Upper lobe of right lung (tissue), 1 donor: ENCODE measurements at regions not wholly inside any gene's neighbourhood (a gene's known extent, or its start where the extent isn't known, plus 50 kb on each side); places are given as distances from the start of the nearest gene placed in this dataset.

Experiments used
- ATAC-seq: fragments of 200-7000 bp; cut with Tn5 transposase; one replicate; pipeline ENCODE4 v1.9.1; 2020; ENCODE audit warnings: mild to moderate bottlenecking, moderate library complexity
- DNase-seq: peaks from one replicate; pipeline ENCODE4 v3.0.0-alpha.2; 2020
- H3K27ac ChIP-seq: fragments of 200-600 bp; one replicate; pipeline ENCODE4 v1.8.0; 2022
- H3K27me3 ChIP-seq: fragments of 200-600 bp; one replicate; pipeline ENCODE4 v1.8.0; 2022; ENCODE audit warnings: mild to moderate bottlenecking
- H3K36me3 ChIP-seq: fragments of 200-600 bp; one replicate; pipeline ENCODE4 v1.8.0; 2022
- H3K4me1 ChIP-seq: fragments of 200-600 bp; one replicate; pipeline ENCODE4 v1.8.0; 2022
- H3K4me3 ChIP-seq: fragments of 200-600 bp; one replicate; pipeline ENCODE4 v1.8.0; 2022; ENCODE audit warnings: mild to moderate bottlenecking
- H3K9me3 ChIP-seq: fragments of 200-600 bp; one replicate; pipeline ENCODE4 v1.8.0; 2022
- CTCF ChIP-seq: fragments of 200-600 bp; IDR thresholded peaks from one replicate; pipeline ENCODE4 v1.8.0; 2022; ENCODE audit warnings: antibody characterized with exemption
- intact Hi-C: fragments of 100-400 bp; cut with DNase I; formaldehyde crosslinking; loops from one replicate; pipeline ENCODE4 v1.11.0; 2022
- donor health status: DM: no; HTN: yes; CAD: no; lungs with severe emphysema.

GRCh38 chr12:97167598-97167997 lies 260.5 kb downstream of the NEDD1 start:
- DNase-seq, result no peak
- intact Hi-C loops, result no loop called here
- H3K36me3 ChIP-seq, result no peaks in the 10 kb centered on the region
- TF ChIP-seq CTCF, result no peak
- no peaks in the 10 kb centered on the region for H3K27me3 ChIP-seq
- H3K27ac ChIP-seq, result no peak overlapping the region
- H3K4me3 ChIP-seq, result no peak overlapping the region
- ATAC-seq, result no peak
- no peaks in the 10 kb centered on the region for H3K9me3 ChIP-seq
- no peaks in the 10 kb centered on the region for H3K4me1 ChIP-seq

- Histone ChIP-seq H3K27me3 (no peaks in the 10 kb centered on the region), H3K27ac (no peak overlapping the region), H3K9me3 (no peaks in the 10 kb centered on the region), H3K36me3 (no peaks in the 10 kb centered on the region), H3K4me3 (no peak overlapping the region), H3K4me1 (no peaks in the 10 kb centered on the region)
- intact Hi-C loops, result no loop called here
- TF ChIP-seq CTCF, result no peak
- ATAC-seq (no peak), DNase-seq (no peak)
These were observed 261.7 kb downstream of the NEDD1 start for GRCh38 chr12:97168804-97169203.

- no peak for TF ChIP-seq CTCF
- ATAC-seq (no peak), DNase-seq (no peak)
- Histone ChIP-seq H3K27me3 (no peaks in the 10 kb centered on the region), H3K36me3 (no peaks in the 10 kb centered on the region), H3K9me3 (no peaks in the 10 kb centered on the region), H3K4me1 (no peaks in the 10 kb centered on the region), H3K27ac (no peak overlapping the region), H3K4me3 (no peak overlapping the region)
- intact Hi-C loops, result no loop called here
These were observed 263.0 kb downstream of the NEDD1 start for GRCh38 chr12:97169889-97170567.

- intact Hi-C loops, result no loop called here
- Histone ChIP-seq H3K9me3 (no peaks in the 10 kb centered on the region), H3K27me3 (no peaks in the 10 kb centered on the region), H3K4me1 (no peaks in the 10 kb centered on the region), H3K4me3 (no peak overlapping the region), H3K36me3 (no peaks in the 10 kb centered on the region), H3K27ac (no peak overlapping the region)
- TF ChIP-seq CTCF, result no peak
- no peak for DNase-seq
- ATAC-seq, result no peak
These were observed 266.8 kb downstream of the NEDD1 start for GRCh38 chr12:97173688-97174410.

GRCh38 chr12:97177481-97177880 lies 270.4 kb downstream of the NEDD1 start:
- intact Hi-C loops, result no loop called here
- no peak for TF ChIP-seq CTCF
- DNase-seq, result no peak
- no peaks in the 10 kb centered on the region for H3K27me3 ChIP-seq
- H3K27ac ChIP-seq, result no peak overlapping the region
- no peak for ATAC-seq
- no peaks in the 10 kb centered on the region for H3K9me3 ChIP-seq
- no peak overlapping the region for H3K4me3 ChIP-seq
- H3K36me3 ChIP-seq, result no peaks in the 10 kb centered on the region
- no peaks in the 10 kb centered on the region for H3K4me1 ChIP-seq
